ENCODE measurements at regions not wholly inside any gene's neighbourhood (a gene's known extent, or its start where the extent isn't known, plus 50 kb on each side); places are given as distances from the start of the nearest gene placed in this dataset.
A peak's percentile ranks its signal among the peaks of the same experiment; 100 is the strongest.

GRCh38 chr21:38699048-38699447 lies 106.7 kb upstream of the ETS2 start:
- no peaks in the 10 kb centered on the region for H3K4me1 Mint-ChIP-seq (ENCODE audit: low read depth)
- no peak overlapping the region for H3K4me3 Mint-ChIP-seq
- H3K9me3 Mint-ChIP-seq, result no peaks in the 10 kb centered on the region
- H3K36me3 Mint-ChIP-seq (ENCODE audit: low read depth), result no peaks in the 10 kb centered on the region
- DNase-seq, result no peak
- TF ChIP-seq CTCF (IDR thresholded peaks at IDR 0.05), result peak; percentile 62
- peaks cover 72% of the 10 kb centered on the region for H3K27me3 Mint-ChIP-seq (ENCODE audit: insufficient read depth)
- H3K27ac Mint-ChIP-seq, result no peak overlapping the region

GRCh38 chr21:38702196-38702595 lies 103.5 kb upstream of the ETS2 start:
- no peak for DNase-seq
- Mint-ChIP-seq H3K4me3 (no peak overlapping the region), H3K9me3 (no peaks in the 10 kb centered on the region), H3K27ac (no peak overlapping the region), H3K36me3 (ENCODE audit: low read depth) (no peaks in the 10 kb centered on the region), H3K27me3 (ENCODE audit: insufficient read depth) (peaks cover 53% of the 10 kb centered on the region), H3K4me1 (ENCODE audit: low read depth) (no peaks in the 10 kb centered on the region)
- no peak for TF ChIP-seq CTCF (IDR thresholded peaks at IDR 0.05)

GRCh38 chr21:38709876-38710275 lies 95.9 kb upstream of the ETS2 start:
- H3K27me3 Mint-ChIP-seq (ENCODE audit: insufficient read depth), result peaks cover 21% of the 10 kb centered on the region
- H3K36me3 Mint-ChIP-seq (ENCODE audit: low read depth), result no peaks in the 10 kb centered on the region

GRCh38 chr21:38712071-38712470 lies 93.7 kb upstream of the ETS2 start:
- DNase-seq, result peak; percentile 40
- no peak overlapping the region for H3K27ac Mint-ChIP-seq
- H3K4me1 Mint-ChIP-seq (ENCODE audit: low read depth), result peaks cover 5% of the 10 kb centered on the region; the same call in 1 of the 2 replicates
- no peak overlapping the region for H3K4me3 Mint-ChIP-seq
- H3K9me3 Mint-ChIP-seq, result no peaks in the 10 kb centered on the region
- peak; percentile 71 for TF ChIP-seq CTCF (IDR thresholded peaks at IDR 0.05)
- H3K27me3 Mint-ChIP-seq (ENCODE audit: insufficient read depth), result peaks cover 29% of the 10 kb centered on the region
- H3K36me3 Mint-ChIP-seq (ENCODE audit: low read depth), result no peaks in the 10 kb centered on the region

More at GRCh38 chr21:38709876-38710275, 95.9 kb upstream of the ETS2 start:
- Mint-ChIP-seq H3K27ac (no peak overlapping the region), H3K4me1 (ENCODE audit: low read depth) (no peaks in the 10 kb centered on the region), H3K9me3 (no peaks in the 10 kb centered on the region), H3K4me3 (no peak overlapping the region)
- DNase-seq, result no peak
- TF ChIP-seq CTCF (IDR thresholded peaks at IDR 0.05), result no peak

- H3K27ac Mint-ChIP-seq, result no peak overlapping the region
- TF ChIP-seq CTCF (IDR thresholded peaks at IDR 0.05), result no peak
- DNase-seq, result no peak
- no peaks in the 10 kb centered on the region for H3K9me3 Mint-ChIP-seq
- H3K4me1 Mint-ChIP-seq (ENCODE audit: low read depth), result peaks cover 7% of the 10 kb centered on the region; the same call in 1 of the 2 replicates
- H3K36me3 Mint-ChIP-seq (ENCODE audit: low read depth), result no peaks in the 10 kb centered on the region
- H3K4me3 Mint-ChIP-seq, result no peak overlapping the region
- peaks cover 29% of the 10 kb centered on the region for H3K27me3 Mint-ChIP-seq (ENCODE audit: insufficient read depth)
These were observed 93.1 kb upstream of the ETS2 start for GRCh38 chr21:38712664-38713063.

Measured in HFFc6 (cell line).